K562 (cell line): ENCODE measurements at regions not wholly inside any gene's neighbourhood (a gene's known extent, or its start where the extent isn't known, plus 50 kb on each side); places are given as distances from the start of the nearest gene placed in this dataset.

Experiments used
- CCNT2 ChIP-seq: IDR thresholded peaks from 2 replicates; pipeline ENCODE4 v1.6.1; 2011; ENCODE audit warnings: borderline replicate concordance, low read depth, mild to moderate bottlenecking, moderate library complexity, mixed read lengths, low read length; ENCODE audit not compliant: insufficient read length; ENCODE audit errors: extremely low read depth
- CTCF ChIP-seq, 3 experiments: IDR thresholded peaks in 2 of 3; conservative IDR thresholded peaks in 1 of 3; 2 replicates each; pipeline ENCODE4 v1.5.1; 2011 to 2012; ENCODE audit warnings: low read length in 3 of 3, mild to moderate bottlenecking in 3 of 3, control low read depth in 2 of 3, improper control_type of control experiment in 1 of 3, inconsistent platforms in 1 of 3, low read depth in 1 of 3, mixed read lengths in 1 of 3, moderate library complexity in 1 of 3; ENCODE audit not compliant: insufficient read depth in 2 of 3
- FOXM1 ChIP-seq, 2 experiments: fragments of 450-650 bp in 1 of 2; sonication (generic) in 1 of 2; formaldehyde crosslinking in 1 of 2; IDR thresholded peaks; 2 replicates each; pipeline versions ENCODE4 v1.6.1 to v1.9.0; 2017 to 2022; ENCODE audit warnings: low read depth in 2 of 2, mild to moderate bottlenecking in 2 of 2, missing genetic modification reagents in 1 of 2, moderate library complexity in 1 of 2
- HDAC2 ChIP-seq: fragments of 450-650 bp; IDR thresholded peaks from 2 replicates; pipeline ENCODE4 v1.6.1; 2016; ENCODE audit warnings: mild to moderate bottlenecking
- KAT8 ChIP-seq: fragments of 450-650 bp; IDR thresholded peaks from 2 replicates; pipeline ENCODE4 v1.6.1; 2016; ENCODE audit warnings: low read depth, mild to moderate bottlenecking
- MCM5 ChIP-seq: fragments of 450-650 bp; IDR thresholded peaks from 2 replicates; pipeline ENCODE4 v1.6.1; 2016; ENCODE audit warnings: low read depth
- REST ChIP-seq, 2 experiments: fragments of 450-650 bp; formaldehyde crosslinking in 1 of 2; IDR thresholded peaks; 2 replicates each; pipeline versions ENCODE4 v1.4.0 to v1.6.1; 2014 to 2020; ENCODE audit warnings: mild to moderate bottlenecking in 2 of 2, borderline replicate concordance in 1 of 2, low read depth in 1 of 2
- SMC3 ChIP-seq: conservative IDR thresholded peaks from 2 replicates; pipeline ENCODE4 v1.6.1; 2011; ENCODE audit warnings: low read depth, low read length, improper control_type of control experiment; ENCODE audit not compliant: insufficient read depth
- ZNF347 ChIP-seq: fragments of 450-650 bp; formaldehyde crosslinking; IDR thresholded peaks from 2 replicates; pipeline ENCODE4 v1.4.0; 2020; ENCODE audit warnings: low read depth, mild to moderate bottlenecking, moderate library complexity

- TF ChIP-seq REST (IDR thresholded peaks at IDR 0.05; ENCODE audit: borderline replicate concordance) (peak; percentile 21; the same call in 1 of the 2 replicates), REST (CRISPR knock-in tag; IDR thresholded peaks at IDR 0.05; ENCODE audit: low read depth) (no peak), SMC3 (0 out of 2 replicates have a peak, but pooled peaks have one; percentile 34), FOXM1 (IDR thresholded peaks at IDR 0.05; ENCODE audit: low read depth) (no peak), FOXM1 (CRISPR knock-in tag; IDR thresholded peaks at IDR 0.05; ENCODE audit: low read depth) (no peak), MCM5 (no peak), HDAC2 (no peak), CCNT2 (no peak), CTCF (IDR thresholded peaks at IDR 0.05 in 2 of 3, conservative IDR thresholded peaks at IDR 0.05 in 1 of 3; ENCODE audit: insufficient read depth in 2 of 3, low read depth in 1 of 3, low read length in 3 of 3) (peak; percentile 56 to 59 (median 56)), KAT8 (no peak), ZNF347 (no peak)
Measured at GRCh38 chr13:24985107-24985506, 110.8 kb upstream of the PABPC3 start (continued).
